ENCODE measurements at regions not wholly inside any gene's neighbourhood (a gene's known extent, or its start where the extent isn't known, plus 50 kb on each side); places are given as distances from the start of the nearest gene placed in this dataset.
A peak's percentile ranks its signal among the peaks of the same experiment; 100 is the strongest.

DNA sequence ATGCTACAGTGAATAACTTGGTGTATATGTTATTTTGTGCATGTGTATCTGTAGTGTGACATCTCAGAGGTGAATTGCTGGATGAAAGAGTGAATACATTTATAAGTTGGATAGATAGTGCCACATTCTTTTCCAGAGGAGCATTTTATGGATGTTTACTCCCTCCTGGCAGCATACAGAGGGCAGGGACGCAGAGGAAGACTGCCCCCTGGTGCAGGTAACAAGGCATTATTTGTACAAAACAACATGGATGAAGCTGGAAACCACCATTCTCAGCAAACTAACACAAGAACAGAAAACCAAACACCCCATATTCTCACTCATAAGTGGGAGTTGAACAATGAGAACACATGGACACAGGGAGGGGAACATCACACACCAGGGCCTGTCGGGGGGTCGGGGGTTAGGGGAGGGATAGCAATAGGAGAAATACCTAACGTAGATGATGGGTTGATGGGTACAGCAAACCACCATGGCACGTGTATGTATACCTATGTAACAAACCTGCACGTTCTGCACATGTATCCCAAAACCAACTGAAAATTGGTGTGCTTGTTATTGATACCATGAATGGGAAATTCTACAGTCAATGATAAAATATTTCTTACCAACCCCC lies 57.9 kb upstream of the CTXND1 start:
- TF ChIP-seq, protein P1, sequence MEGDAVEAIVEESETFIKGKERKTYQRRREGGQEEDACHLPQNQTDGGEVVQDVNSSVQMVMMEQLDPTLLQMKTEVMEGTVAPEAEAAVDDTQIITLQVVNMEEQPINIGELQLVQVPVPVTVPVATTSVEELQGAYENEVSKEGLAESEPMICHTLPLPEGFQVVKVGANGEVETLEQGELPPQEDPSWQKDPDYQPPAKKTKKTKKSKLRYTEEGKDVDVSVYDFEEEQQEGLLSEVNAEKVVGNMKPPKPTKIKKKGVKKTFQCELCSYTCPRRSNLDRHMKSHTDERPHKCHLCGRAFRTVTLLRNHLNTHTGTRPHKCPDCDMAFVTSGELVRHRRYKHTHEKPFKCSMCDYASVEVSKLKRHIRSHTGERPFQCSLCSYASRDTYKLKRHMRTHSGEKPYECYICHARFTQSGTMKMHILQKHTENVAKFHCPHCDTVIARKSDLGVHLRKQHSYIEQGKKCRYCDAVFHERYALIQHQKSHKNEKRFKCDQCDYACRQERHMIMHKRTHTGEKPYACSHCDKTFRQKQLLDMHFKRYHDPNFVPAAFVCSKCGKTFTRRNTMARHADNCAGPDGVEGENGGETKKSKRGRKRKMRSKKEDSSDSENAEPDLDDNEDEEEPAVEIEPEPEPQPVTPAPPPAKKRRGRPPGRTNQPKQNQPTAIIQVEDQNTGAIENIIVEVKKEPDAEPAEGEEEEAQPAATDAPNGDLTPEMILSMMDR (IDR thresholded peaks at IDR 0.05; ENCODE audit: insufficient read depth, low read depth, low read length): peak; percentile 46
- no peak for TF ChIP-seq EZH2 (IDR thresholded peaks at IDR 0.05; ENCODE audit: insufficient read depth, low read length)

Data from astrocyte (in vitro differentiated cells and primary cell).